Ascending aorta (tissue), 2 donors: ENCODE measurements at regions not wholly inside any gene's neighbourhood (a gene's known extent, or its start where the extent isn't known, plus 50 kb on each side); places are given as distances from the start of the nearest gene placed in this dataset.

Source experiments
- DNase-seq, 2 donors: peaks; one replicate each; pipeline ENCODE4 v3.0.0-alpha.2; 2019; ENCODE audit warnings: low spot score in 2 of 2
- H3K27ac ChIP-seq, 2 donors: fragments of 200-600 bp; sonication (generic); one replicate each; pipeline ENCODE4 v1.5.1; 2016 to 2017; ENCODE audit warnings: mild to moderate bottlenecking in 1 of 2
- H3K27me3 ChIP-seq: fragments of 200-600 bp; sonication (generic); one replicate; pipeline ENCODE4 v1.5.1; 2017
- H3K36me3 ChIP-seq, 2 donors: fragments of 200-600 bp; sonication (generic); one replicate each; pipeline ENCODE4 v1.5.1; 2016
- H3K4me1 ChIP-seq, 2 donors: fragments of 200-600 bp; sonication (generic); one replicate each; pipeline ENCODE4 v1.5.1; 2016 to 2017; ENCODE audit warnings: mild to moderate bottlenecking in 1 of 2
- H3K4me3 ChIP-seq, 2 donors: fragments of 200-600 bp; sonication (generic); one replicate each; pipeline ENCODE4 v1.5.1; 2016 to 2017; ENCODE audit warnings: mild to moderate bottlenecking in 1 of 2
- H3K9me3 ChIP-seq, 2 donors: fragments of 200-600 bp; sonication (generic); one replicate each; pipeline ENCODE4 v1.5.1; 2016
- CTCF ChIP-seq, 3 experiments: fragments of 200-600 bp in 2 of 3; fragments of 450-650 bp in 1 of 3; sonication (generic) in 2 of 3; IDR thresholded peaks; one replicate each; pipeline ENCODE4 v1.5.1; 2016 to 2019; ENCODE audit warnings: antibody characterized with exemption in 3 of 3, mild to moderate bottlenecking in 1 of 3, moderate library complexity in 1 of 3
- intact Hi-C: fragments of 100-400 bp; cut with DNase I; formaldehyde crosslinking; loops from one replicate; pipeline ENCODE4 v1.15.1; 2023

- Histone ChIP-seq H3K27me3 (no peaks in the 10 kb centered on the region), H3K4me3 (no peak overlapping the region), H3K9me3 (no peaks in the 10 kb centered on the region), H3K27ac (peak overlapping the region in 1 of 2 donors; percentile 10), H3K4me1 (peaks cover 3 to 5% of the 10 kb centered on the region in 2 donors), H3K36me3 (no peaks in the 10 kb centered on the region)
- DNase-seq: no peak
- intact Hi-C loops: no loop called here
- TF ChIP-seq CTCF (IDR thresholded peaks at IDR 0.05): no peak
Observed at GRCh38 chr9:95822583-95823431, 52.7 kb upstream of the ERCC6L2 start.

GRCh38 chr9:95822015-95822414 lies 53.5 kb upstream of the ERCC6L2 start:
- Histone ChIP-seq H3K27me3 (no peaks in the 10 kb centered on the region), H3K36me3 (no peaks in the 10 kb centered on the region), H3K4me3 (no peak overlapping the region), H3K4me1 (peaks cover 3 to 5% of the 10 kb centered on the region in 2 donors), H3K27ac (no peak overlapping the region), H3K9me3 (no peaks in the 10 kb centered on the region)
- intact Hi-C loops: no loop called here
- no peak for TF ChIP-seq CTCF (IDR thresholded peaks at IDR 0.05)
- no peak for DNase-seq

- H3K27me3 ChIP-seq: no peaks in the 10 kb centered on the region
- H3K36me3 ChIP-seq: no peaks in the 10 kb centered on the region
- peaks cover 3 to 5% of the 10 kb centered on the region in 2 donors for H3K4me1 ChIP-seq
- DNase-seq: no peak
- H3K4me3 ChIP-seq: no peak overlapping the region
- no peaks in the 10 kb centered on the region for H3K9me3 ChIP-seq
- intact Hi-C loops: no loop called here
- no peak for TF ChIP-seq CTCF (IDR thresholded peaks at IDR 0.05)
- no peak overlapping the region for H3K27ac ChIP-seq
Observed at GRCh38 chr9:95820074-95820473, 55.4 kb upstream of the ERCC6L2 start.

DNA sequence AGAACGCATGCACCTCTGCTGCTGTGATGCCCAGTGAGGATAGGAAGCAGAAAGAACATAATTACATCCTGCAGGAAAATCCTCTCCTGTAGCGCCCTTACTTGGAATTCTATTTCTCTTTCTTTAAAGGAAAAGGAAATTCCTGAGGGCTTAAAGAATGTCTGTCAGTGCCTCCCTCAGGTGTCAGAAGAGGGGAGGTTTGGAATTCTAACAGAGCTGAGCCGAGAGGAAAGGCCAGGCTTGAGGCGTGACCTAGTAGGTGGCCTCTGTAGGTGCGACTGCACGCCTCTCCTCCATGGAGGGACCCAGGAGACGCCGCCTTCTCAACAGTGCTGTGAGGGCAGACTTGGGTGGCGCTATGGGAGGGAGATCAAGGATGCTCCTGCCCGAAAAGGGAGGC lies 55.9 kb upstream of the ERCC6L2 start:
- Histone ChIP-seq H3K9me3 (no peaks in the 10 kb centered on the region), H3K27ac (no peak overlapping the region), H3K4me3 (no peak overlapping the region), H3K27me3 (no peaks in the 10 kb centered on the region), H3K36me3 (no peaks in the 10 kb centered on the region), H3K4me1 (peaks cover 3 to 5% of the 10 kb centered on the region in 2 donors)
- intact Hi-C loops: no loop called here
- no peak for TF ChIP-seq CTCF (IDR thresholded peaks at IDR 0.05)
- DNase-seq: no peak

- intact Hi-C loops: no loop called here
- Histone ChIP-seq H3K36me3 (peaks cover 0 to 5% of the 10 kb centered on the region in 2 donors), H3K27ac (no peak overlapping the region), H3K9me3 (no peaks in the 10 kb centered on the region), H3K27me3 (no peaks in the 10 kb centered on the region), H3K4me1 (no peaks in the 10 kb centered on the region), H3K4me3 (no peak overlapping the region)
- no peak for DNase-seq
- TF ChIP-seq CTCF (IDR thresholded peaks at IDR 0.05): no peak
Observed at GRCh38 chr9:95817205-95817604, 58.3 kb upstream of the ERCC6L2 start.
